NOMO-1 treated with dmso at 0.1 percent for 144 hours (cell line): ENCODE measurements at regions not wholly inside any gene's neighbourhood (a gene's known extent, or its start where the extent isn't known, plus 50 kb on each side); places are given as distances from the start of the nearest gene placed in this dataset.

Experiments
- DNase-seq: peaks from one replicate; lab custom pipeline; 2025; ENCODE audit not compliant: unreplicated experiment; lab: John Stamatoyannopoulos, UW

DNA sequence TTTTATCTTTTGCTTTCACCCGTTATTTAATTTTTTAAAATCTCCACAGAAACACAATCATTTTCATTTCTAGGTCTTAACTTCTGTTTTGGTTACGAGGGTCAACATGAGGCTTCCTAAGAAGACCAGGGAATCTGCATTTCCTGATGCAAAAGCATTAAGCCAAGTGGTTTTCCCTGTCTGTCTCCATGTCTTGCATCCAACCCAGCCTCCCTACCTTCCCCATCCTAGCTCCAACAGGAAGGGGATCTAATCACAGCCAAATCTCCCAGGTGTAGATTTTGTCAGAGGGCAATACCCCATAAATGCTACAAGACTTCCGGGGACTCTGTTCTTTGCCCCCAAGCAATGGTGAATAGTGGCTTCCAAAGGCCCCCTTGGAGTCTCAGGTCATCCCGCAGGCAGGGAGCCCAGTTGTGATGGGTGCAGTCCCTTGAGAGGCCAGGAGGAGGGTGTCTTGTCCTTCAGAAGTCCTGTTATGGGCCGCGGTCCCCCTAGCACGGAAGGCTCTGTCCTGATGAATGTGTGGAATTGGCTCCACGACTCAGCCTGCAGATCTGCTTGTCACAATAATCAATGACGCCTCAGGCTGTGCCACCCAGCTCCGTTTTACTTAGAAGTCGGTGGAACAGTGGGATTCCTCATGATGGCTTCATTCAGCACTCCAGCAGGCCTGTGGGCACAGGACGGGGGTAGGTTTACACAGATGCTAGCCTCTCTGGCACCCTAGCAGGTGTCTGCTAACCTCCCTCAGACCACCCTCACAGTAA lies 141.1 kb downstream of the RGS9 start:
- DNase-seq, result no peak

DNA sequence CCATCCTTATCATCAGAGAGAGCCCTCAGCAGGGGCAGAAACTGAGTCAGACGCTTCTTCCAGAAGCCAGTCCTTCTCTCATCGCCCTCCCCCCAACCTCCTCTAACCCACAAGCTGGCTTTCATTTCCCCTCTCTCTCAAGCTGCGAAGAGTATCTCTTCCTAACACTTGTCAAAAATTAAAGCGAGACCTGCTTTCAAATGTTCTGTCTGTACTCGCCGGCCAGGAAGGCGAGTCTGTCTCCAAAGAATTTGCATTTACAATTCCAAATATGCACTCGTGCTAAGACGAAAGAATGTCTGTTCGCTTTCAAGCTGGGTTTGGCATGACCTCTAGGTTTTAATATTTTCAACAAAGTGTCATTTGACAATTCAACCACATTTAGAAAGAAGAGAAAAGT lies 140.4 kb downstream of the RGS9 start:
- no peak for DNase-seq
